Heart left ventricle (tissue), 16 donors: ENCODE measurements at regions not wholly inside any gene's neighbourhood (a gene's known extent, or its start where the extent isn't known, plus 50 kb on each side); places are given as distances from the start of the nearest gene placed in this dataset.
A peak's percentile ranks its signal among the peaks of the same experiment; 100 is the strongest.

Experiments used
- ATAC-seq, 4 donors: fragments of 200-7000 bp; cut with Tn5 transposase; one replicate each; pipeline ENCODE4 v1.9.1; 2020 to 2022; ENCODE audit warnings: moderate library complexity in 4 of 4, mild to moderate bottlenecking in 3 of 4, moderate number of reproducible peaks in 1 of 4
- DNase-seq, 5 donors: peaks; one replicate each; pipeline ENCODE4 v3.0.0-alpha.2; 2020
- H3K27ac ChIP-seq, 12 donors: fragments of 200-600 bp; sonication (generic) in 4 of 12; one replicate each; pipeline versions ENCODE4 v1.5.0 to v1.8.0; 2016 to 2022; ENCODE audit warnings: mild to moderate bottlenecking in 2 of 12
- H3K27me3 ChIP-seq, 9 donors: fragments of 200-600 bp; sonication (generic) in 2 of 9; one replicate each; pipeline versions ENCODE4 v1.5.1 to v1.8.0; 2016 to 2022; ENCODE audit warnings: mild to moderate bottlenecking in 3 of 9
- H3K36me3 ChIP-seq, 9 donors: fragments of 200-600 bp; sonication (generic) in 2 of 9; one replicate each; pipeline versions ENCODE4 v1.5.0 to v1.8.0; 2018 to 2022; ENCODE audit warnings: mild to moderate bottlenecking in 2 of 9
- H3K4me1 ChIP-seq, 12 donors: fragments of 200-600 bp; sonication (generic) in 4 of 12; one replicate each; pipeline versions ENCODE4 v1.5.0 to v1.8.0; 2016 to 2022; ENCODE audit warnings: mild to moderate bottlenecking in 3 of 12
- H3K4me3 ChIP-seq, 12 donors: fragments of 200-600 bp; sonication (generic) in 4 of 12; one replicate each; pipeline versions ENCODE4 v1.5.0 to v1.8.0; 2017 to 2022; ENCODE audit warnings: mild to moderate bottlenecking in 9 of 12, moderate library complexity in 4 of 12
- H3K9me3 ChIP-seq, 12 donors: fragments of 200-600 bp; sonication (generic) in 4 of 12; one replicate each; pipeline versions ENCODE4 v1.5.0 to v1.8.0; 2016 to 2022; ENCODE audit warnings: mild to moderate bottlenecking in 1 of 12
- CTCF ChIP-seq, 12 donors: fragments of 200-600 bp; sonication (generic) in 4 of 12; IDR thresholded peaks; one replicate each; pipeline versions ENCODE4 v1.5.0 to v1.8.0; 2018 to 2022; ENCODE audit warnings: antibody characterized with exemption in 12 of 12, mild to moderate bottlenecking in 5 of 12
- POLR2A ChIP-seq, 2 donors: fragments of 450-650 bp; IDR thresholded peaks; one replicate each; pipeline ENCODE4 v1.6.1; 2017; ENCODE audit warnings: antibody characterized with exemption in 2 of 2, mild to moderate bottlenecking in 2 of 2, moderate library complexity in 2 of 2
- WGBS, 4 donors: extraction: QIAGEN DNeasy Blood & Tissue Kit in 2 of 4; methylation state at CpG; one replicate each; pipeline versions ENCODE4 v1.1.5 to v1.1.7; 2013 to 2018; 5-methylcytosine and 5-hydroxymethylcytosine counted together
- intact Hi-C, 10 donors: fragments of 100-400 bp; cut with DNase I; formaldehyde crosslinking; loops; one replicate each; pipeline versions ENCODE4 v1.11.1 to v1.14.2; 2022
- donor health status: ischemic (EF 13 %, LVEDD 7.1; RV severe dilation, severe dysfunction).
- donor health status: healthy with polysubstance abuse.
- donor health status: DM: no; HTN: yes; CAD: no.
- donor health status: DM: no; HTN: no; CAD: no.
- donor health status: ischemic (EF 25% LVEDD 6.9; RV normal size, moderate dysfunction).
- donor health status: ischemic (EF 25% LVEDD 5.7; RV mildly dilated, moderate dysfunction).
- donor health status: healthy.
- donor health status: DM: yes; HTN: yes; CAD: no.
- donor health status: ischemic (EF 35%, LVEDD 5.7; RV mildly dilated, moderate dysfunction).
- donor health status: nonischemic (EF 11% LVEDD 7.7; RV severe dilation, severe dysfunction).
- donor health status: DM: yes; HTN: yes; CAD: no.
- donor health status: PGD.
- donor health status: ischemic (EF 29% LVEDD 5.4; RV normal size, mild dysfunction).
- donor health status: nonischemic (EF 23%, LVEDD 6.1; RV moderate dilation, normal function).

GRCh38 chr9:108549184-108549583, 306.6 kb downstream of the ACTL7B start:
- WGBS, 4 donors: 49 to 68% (median 60%) methylated on average over 3 of the region's 3 CpGs
- no peaks in the 10 kb centered on the region for H3K36me3 ChIP-seq
- DNase-seq (no peak), ATAC-seq (no peak)
- H3K27ac ChIP-seq: no peak overlapping the region
- intact Hi-C loops: no loop called here
- no peaks in the 10 kb centered on the region for H3K9me3 ChIP-seq
- H3K4me1 ChIP-seq: peaks cover 0 to 8% (median 0%) of the 10 kb centered on the region in 12 donors
- H3K4me3 ChIP-seq: no peak overlapping the region
- no peaks in the 10 kb centered on the region for H3K27me3 ChIP-seq
- TF ChIP-seq POLR2A (IDR thresholded peaks at IDR 0.05): no peak
- TF ChIP-seq CTCF (IDR thresholded peaks at IDR 0.05): no peak

- intact Hi-C loops: no loop called here
- TF ChIP-seq POLR2A (IDR thresholded peaks at IDR 0.05) (no peak), CTCF (IDR thresholded peaks at IDR 0.05) (no peak)
- no peak for ATAC-seq
- H3K27ac ChIP-seq: no peak overlapping the region
- H3K9me3 ChIP-seq: no peaks in the 10 kb centered on the region
- DNase-seq: no peak
- 93 to 96% (median 95%) methylated on average over 4 of the region's 4 CpGs for WGBS, 4 donors
- no peak overlapping the region for H3K4me3 ChIP-seq
- H3K27me3 ChIP-seq: no peaks in the 10 kb centered on the region
- H3K4me1 ChIP-seq: peaks cover 0 to 8% (median 0%) of the 10 kb centered on the region in 12 donors
- H3K36me3 ChIP-seq: no peaks in the 10 kb centered on the region
Measured at GRCh38 chr9:108547411-108548135, 308.2 kb downstream of the ACTL7B start.

GRCh38 chr9:108546215-108546614, 309.6 kb downstream of the ACTL7B start:
- ATAC-seq: peak in 2 of 4 donors; percentile 73 to 80
- no peak overlapping the region for H3K27ac ChIP-seq
- H3K27me3 ChIP-seq: no peaks in the 10 kb centered on the region
- H3K4me1 ChIP-seq: peaks cover 0 to 8% (median 0%) of the 10 kb centered on the region in 12 donors
- TF ChIP-seq CTCF (IDR thresholded peaks at IDR 0.05): no peak
- TF ChIP-seq POLR2A (IDR thresholded peaks at IDR 0.05): no peak
- DNase-seq: no peak
- H3K4me3 ChIP-seq: no peak overlapping the region
- no peaks in the 10 kb centered on the region for H3K9me3 ChIP-seq
- intact Hi-C loops: no loop called here
- WGBS, 4 donors: 35 to 50% (median 42%) methylated on average over 2 of the region's 2 CpGs
- H3K36me3 ChIP-seq: no peaks in the 10 kb centered on the region

GRCh38 chr9:108545436-108545835, 310.4 kb downstream of the ACTL7B start:
- Histone ChIP-seq H3K36me3 (no peaks in the 10 kb centered on the region), H3K9me3 (no peaks in the 10 kb centered on the region), H3K27ac (no peak overlapping the region), H3K4me1 (peaks cover 0 to 8% (median 0%) of the 10 kb centered on the region in 12 donors), H3K27me3 (no peaks in the 10 kb centered on the region), H3K4me3 (no peak overlapping the region)
- no peak for ATAC-seq
- WGBS, 4 donors: 91 to 95% (median 92%) methylated on average over 4 of the region's 4 CpGs
- intact Hi-C loops: no loop called here
- DNase-seq: no peak
- TF ChIP-seq CTCF (IDR thresholded peaks at IDR 0.05) (no peak), POLR2A (IDR thresholded peaks at IDR 0.05) (no peak)
